Ishikawa (cell line): ENCODE measurements at regions not wholly inside any gene's neighbourhood (a gene's known extent, or its start where the extent isn't known, plus 50 kb on each side); places are given as distances from the start of the nearest gene placed in this dataset.

Source experiments
- CEBPB ChIP-seq: IDR thresholded peaks from 2 replicates; pipeline ENCODE4 v1.6.1; 2012
- CREB1 ChIP-seq: IDR thresholded peaks from 2 replicates; pipeline ENCODE4 v1.6.1; 2012; ENCODE audit warnings: low read depth
- EP300 ChIP-seq: IDR thresholded peaks from 2 replicates; pipeline ENCODE4 v1.6.1; 2012; ENCODE audit warnings: borderline replicate concordance
- FOXM1 ChIP-seq: IDR thresholded peaks from 2 replicates; pipeline ENCODE4 v1.6.1; 2012; ENCODE audit warnings: low read depth, borderline replicate concordance
- MAX ChIP-seq: IDR thresholded peaks from 2 replicates; pipeline ENCODE4 v1.6.1; 2012
- NFIC ChIP-seq: IDR thresholded peaks from 2 replicates; pipeline ENCODE4 v1.6.1; 2012
- RAD21 ChIP-seq: IDR thresholded peaks from 2 replicates; pipeline ENCODE4 v1.6.1; 2012; ENCODE audit warnings: low read depth
- REST ChIP-seq: IDR thresholded peaks from 2 replicates; pipeline ENCODE4 v1.6.1; 2012; ENCODE audit warnings: low read depth, mild to moderate bottlenecking
- YY1 ChIP-seq: IDR thresholded peaks from 2 replicates; pipeline ENCODE4 v1.6.1; 2012; ENCODE audit warnings: low read depth
- ZBTB7A ChIP-seq: IDR thresholded peaks from 2 replicates; pipeline ENCODE4 v1.6.1; 2012; ENCODE audit warnings: low read depth

DNA sequence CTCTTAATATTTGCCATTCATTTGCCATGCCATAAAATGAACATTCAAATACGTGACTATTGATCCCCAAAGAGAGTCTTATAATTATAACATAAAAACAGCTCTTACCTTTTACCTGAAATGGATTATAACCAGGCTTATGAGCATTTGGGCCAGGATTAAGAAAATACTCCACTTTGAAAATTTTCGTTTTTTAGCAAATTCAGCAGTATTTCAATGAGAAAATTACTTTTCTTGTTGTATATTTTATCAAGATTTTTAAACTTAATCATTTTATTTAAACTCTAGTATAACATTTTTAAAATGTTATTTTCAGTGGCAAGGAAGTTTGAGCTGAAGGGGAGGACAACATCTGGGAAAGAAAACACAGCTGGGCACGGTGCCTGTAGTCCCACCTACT lies 59.0 kb upstream of the RAPGEF2 start:
- TF ChIP-seq CEBPB (no peak), ZBTB7A (no peak), REST (no peak), MAX (no peak), YY1 (no peak), CREB1 (no peak), RAD21 (no peak), FOXM1 (no peak), EP300 (no peak), NFIC (no peak)
